Fibroblast of peridontal ligament (primary cell): ENCODE measurements at regions not wholly inside any gene's neighbourhood (a gene's known extent, or its start where the extent isn't known, plus 50 kb on each side); places are given as distances from the start of the nearest gene placed in this dataset.
"Not testable (repeated sequence)": the region's sequence is repeated elsewhere in the genome, so short reads cannot be mapped to it uniquely, and the experiment has no call there.

ENCODE experiments used
- DNase-seq: peaks from one replicate; pipeline ENCODE4 v3.0.0-alpha.2; 2010; ENCODE audit errors: extremely low read depth

DNA sequence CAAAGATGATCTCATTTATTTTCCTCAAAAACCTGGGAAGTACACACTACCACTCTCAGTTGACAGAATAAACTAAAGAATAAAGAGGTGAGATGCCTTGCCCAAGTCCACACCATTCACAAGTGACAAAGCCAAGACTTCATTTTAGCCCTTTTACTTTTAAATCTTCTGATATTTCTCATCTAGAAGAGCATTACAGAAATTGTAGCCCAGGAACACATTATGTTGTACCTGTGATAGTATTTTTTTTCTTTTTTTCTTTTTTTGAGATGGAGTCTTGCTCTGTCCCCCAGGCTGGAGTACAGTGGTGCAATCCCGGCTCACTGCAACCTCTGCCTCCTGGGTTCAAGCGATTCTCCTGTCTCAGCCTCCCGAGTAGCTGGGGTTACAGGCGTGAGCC lies 268.6 kb downstream of the FGFR2 start:
- not testable (repeated sequence) for DNase-seq

DNA sequence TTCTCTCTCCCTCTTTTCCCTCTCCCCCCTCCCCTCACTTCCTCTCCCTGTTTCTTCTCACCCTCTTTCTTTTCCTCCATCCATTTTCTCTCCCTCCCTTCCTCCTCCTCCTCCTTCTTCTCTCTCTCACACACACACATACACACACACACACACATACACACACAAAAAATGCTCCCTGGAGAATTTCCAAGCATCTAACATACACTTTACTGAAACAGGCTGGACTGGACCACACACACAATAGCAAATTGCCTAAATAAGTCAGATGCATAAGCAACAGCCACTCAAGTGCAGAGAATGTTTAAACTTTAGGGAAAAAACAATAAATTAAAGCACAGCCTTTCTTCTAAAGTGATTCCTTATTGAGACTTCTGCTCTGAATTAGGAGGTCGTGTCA lies 267.7 kb downstream of the FGFR2 start:
- DNase-seq, result no peak

DNA sequence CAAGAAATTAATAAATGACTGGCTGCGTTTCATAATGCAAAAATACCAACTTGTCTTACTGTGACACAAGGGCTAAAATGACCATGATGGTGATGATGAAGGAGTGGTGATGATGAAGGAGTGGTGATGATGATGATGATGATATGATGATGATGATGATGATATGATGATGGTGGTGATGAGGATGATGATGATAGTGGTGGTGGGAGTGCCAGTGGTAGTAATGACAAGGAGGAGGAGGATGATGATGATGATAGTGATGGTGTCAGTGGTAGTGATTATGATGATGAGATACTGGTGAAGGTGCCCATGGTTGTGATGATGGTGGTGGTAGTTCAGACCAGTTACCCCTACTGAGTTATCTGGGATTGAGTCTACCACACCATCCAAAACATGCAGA lies 265.9 kb downstream of the FGFR2 start:
- DNase-seq, result no peak

DNA sequence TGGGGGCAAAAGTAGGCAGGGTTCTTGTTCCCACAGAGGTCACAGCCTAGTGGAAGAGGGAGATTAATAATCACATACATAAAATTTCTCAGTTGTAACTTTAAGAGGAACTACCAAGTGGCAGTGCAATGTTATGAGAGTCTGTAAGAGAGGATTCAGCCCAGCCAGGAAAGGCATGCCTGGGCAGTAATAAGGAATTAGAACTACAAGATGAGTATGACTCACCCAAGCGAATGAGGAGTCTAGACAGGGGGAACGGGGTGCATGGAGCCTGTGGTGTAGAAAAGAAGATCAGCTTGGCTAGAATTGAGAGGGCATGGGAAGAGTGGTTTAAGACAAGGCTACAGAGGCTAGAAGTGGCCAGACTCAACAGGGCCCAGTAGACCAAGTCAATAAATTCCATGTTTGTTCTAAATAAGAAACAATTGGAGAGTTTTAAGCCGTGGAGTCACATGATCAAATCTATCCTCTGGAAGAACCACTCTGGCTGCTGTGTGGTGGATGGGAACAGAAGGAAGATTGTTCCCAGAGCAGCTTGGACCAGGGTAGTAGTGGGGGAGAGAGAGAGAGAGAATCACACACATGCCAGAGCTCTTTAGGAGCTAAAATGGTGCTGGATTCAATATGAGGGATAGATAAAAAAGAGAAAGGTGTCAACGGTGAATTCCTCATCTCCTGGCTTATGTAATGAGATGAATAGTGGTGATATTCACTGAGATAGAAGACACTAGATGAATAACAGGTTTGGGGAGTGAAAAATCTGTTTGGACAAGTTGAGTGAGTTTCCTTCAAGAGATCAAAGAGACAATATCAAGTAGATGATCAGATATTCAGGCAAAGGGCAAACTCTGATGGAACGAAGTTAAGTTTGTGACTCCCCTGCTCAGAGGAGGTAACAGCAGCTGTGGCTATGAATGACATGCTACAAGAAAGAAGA lies 265.1 kb downstream of the FGFR2 start:
- no peak for DNase-seq

DNA sequence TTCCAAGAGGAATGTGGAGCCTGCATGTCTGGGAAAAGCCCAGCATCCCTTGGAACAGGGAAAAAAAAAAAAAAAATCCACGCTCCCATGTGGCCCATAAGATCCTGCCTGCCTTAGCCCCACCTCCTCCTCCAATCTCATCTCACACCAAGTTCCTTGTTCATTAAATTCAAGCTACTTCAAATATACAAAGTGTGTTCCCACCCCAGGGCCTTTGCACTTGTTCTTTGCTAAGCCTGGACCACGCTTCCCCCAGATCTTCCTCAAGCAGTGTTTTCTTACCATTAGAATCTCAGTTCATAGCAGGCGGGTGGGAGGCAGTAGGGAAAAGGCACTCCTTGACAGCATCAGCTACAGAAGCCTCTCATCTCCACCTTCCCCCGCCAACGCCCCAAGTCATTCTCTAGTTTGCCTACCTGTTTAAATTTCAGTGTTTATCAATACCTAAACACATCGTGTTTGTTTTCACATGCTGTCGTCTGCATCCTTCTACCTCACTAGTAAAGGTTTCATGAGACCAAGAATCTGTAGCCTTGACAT lies 262.8 kb downstream of the FGFR2 start:
- no peak for DNase-seq

DNA sequence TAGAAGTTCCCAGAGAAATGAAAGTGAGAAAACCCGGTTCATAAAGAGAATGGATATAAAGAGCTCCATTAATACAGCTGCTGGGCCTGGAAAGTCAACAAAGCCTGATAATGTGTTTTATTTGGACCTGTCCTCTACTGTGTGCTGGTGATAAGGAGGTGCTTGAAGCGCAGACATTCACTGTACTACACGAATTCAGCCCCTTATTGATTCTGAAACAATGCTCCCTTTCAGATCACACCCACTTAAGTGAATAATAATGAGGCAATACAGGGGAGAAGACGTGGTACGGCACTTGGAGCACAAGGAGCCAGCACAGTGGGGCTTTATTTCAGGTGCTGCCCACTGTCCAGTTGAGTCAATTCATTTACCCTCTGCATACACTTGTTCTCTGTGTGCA lies 260.8 kb downstream of the FGFR2 start:
- DNase-seq, result no peak

DNA sequence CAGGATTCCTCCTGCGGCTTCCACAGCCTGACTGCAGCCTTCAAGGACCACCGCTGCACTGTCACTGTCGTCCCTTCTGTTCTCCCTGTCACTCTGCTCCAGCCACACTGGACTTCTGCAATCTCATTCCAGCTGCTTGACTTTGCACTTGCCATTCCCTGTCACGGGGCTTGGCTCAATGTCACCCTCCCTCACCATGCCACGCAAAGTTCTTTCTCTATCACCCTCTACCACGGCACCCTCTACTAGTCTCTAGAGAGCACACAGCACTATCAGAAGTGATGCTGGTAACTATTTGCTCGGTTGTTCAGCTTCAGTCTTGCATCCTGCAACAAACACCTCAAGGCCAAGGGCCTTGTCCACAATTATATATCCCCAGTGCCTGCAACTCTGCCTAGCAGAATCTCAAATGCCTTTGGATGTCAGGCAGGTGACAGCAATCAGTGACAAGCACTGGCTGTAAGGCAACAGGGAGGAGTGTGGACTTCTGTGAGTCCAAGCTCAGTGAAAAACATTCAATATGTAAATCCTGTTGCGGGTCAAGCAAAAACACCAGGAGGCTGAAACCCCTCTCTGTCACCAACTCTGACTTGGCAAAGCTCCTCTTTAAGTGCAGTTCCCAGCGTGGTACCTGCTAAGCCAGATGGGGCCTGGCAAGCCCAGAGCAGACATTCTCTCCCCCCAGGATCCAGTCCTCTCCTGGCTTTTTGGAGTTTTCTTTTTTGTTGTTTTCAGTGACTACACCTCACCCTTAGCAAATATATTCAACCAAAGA lies 259.9 kb downstream of the FGFR2 start:
- no peak for DNase-seq

DNA sequence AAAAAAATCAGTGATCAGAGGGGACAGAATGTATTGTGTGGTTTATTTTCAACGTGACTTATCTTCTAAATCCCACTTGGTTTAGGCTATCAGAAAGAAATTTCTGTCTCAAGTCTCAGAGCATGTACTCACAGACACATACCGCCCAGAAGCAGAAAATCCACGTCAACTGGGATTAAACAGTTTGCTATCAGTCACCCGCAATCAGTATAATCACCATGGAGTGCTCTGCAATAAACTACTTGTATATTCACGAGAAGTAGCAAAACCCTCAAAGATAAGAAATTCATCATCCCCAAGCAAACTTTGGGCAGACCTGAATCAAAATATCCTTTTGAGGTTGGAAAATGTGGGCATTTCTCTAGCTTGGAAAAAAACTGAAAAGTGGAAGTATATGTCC lies 259.1 kb downstream of the FGFR2 start:
- no peak for DNase-seq

DNA sequence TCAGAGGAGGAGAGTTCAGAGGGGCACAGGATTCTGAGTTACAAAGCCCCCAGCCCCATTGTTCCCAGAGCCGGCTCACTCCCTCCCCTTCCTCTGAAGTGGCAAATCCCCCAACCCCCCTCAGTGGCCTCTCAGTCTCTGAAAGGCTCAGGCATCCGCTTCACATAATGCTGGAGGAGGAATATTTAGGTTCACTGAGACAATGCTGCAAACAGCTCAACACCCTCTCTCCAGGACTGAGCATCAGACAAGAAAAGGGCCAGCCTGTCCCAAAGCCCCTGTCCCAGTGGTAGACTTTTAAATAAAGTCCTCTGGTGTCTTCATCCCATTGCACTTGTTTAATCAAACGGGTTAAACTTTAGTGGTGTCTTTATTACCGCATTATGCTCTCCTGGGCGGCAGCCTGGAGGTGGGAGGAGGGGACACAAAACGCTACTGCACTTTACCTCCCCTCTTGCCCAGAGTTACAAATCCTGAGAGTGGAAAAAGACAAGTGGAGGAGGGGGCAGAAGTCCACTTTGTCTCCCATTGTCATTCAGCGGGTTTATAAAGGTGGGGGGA lies 257.9 kb downstream of the FGFR2 start:
- DNase-seq, result no peak

DNA sequence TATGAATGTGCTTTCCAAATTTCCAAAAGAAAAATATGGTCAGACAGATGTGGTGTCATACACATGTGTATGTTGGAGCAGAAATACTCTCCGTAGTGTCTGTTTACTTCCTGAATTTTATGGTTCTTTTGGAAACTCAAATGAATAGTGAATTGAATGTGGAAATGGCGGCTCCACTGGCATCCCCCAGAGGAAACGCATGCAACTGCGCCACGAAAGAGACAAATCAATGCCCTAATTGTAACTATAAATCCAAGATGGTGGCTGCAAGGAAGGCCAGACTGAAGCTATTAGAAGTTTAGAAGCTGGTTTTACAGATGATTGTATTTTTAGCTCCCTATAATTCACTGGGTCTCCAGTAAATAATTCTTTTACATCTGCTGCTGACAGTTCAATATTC lies 246.7 kb downstream of the FGFR2 start:
- DNase-seq, result no peak

DNA sequence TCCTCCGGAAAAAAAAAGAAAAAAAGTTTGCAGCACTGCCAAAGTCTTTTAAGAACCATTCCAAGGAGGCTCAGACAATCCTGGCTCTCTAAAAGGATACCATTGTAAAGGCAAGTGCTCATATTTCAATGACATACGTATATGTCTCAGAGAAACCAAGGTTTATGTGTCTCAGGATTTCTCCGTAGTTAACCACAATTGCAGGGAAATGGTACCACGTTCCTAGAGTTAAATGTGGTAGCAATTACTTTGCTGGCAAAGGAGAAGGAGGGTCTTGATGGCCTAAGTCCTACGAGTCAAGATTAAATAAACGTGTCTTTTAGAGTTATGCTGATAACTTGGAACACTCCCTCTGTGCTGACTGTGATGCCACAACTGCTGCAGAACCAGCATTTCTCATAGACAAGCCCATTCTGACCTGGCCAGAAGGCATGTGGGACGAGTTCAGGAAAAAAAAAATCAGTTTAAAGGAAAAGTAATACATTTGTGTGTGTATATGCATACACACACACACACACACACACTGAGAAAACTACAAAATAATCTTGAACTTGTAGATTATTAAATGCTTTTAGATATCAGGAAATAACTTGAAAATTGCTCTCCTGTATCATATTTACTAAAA lies 245.9 kb downstream of the FGFR2 start:
- no peak for DNase-seq

DNA sequence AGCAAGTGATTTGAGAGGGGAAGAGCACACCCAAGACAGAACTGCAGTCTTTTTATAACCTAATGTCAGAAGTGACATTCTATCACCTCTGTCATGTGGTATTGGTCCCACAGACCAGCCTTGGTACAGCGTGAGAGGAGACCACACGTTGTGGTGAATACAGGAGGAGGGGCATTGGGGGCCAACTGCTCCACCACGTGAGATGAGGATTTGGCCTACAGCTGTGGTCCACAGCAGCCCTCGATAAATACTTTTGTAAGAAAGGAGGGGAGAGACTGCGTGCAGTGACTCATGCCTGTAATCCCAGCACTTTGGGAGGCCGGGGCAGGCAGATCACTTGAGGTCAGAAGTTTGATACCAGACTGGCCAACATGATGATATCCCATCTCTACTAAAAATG lies 243.1 kb downstream of the FGFR2 start:
- no peak for DNase-seq

DNA sequence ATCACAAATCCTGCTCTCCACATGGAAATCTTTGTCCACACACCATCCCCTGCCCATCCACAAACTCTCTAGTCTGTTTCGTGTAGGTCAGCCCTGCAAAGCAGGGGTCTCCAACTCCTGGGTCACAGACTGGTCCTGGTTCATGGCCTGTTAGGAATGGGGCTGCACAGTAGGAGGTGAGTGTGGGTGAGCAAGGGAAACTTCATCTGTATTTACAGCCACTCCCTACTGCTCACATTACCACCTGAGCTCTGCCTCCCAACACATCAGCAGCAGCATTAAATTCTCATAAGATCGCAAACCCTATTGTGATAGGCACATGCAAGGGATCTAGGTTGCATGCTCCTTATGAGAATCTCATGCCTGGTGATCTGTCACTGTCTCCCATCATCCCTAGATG lies 242.1 kb downstream of the FGFR2 start:
- no peak for DNase-seq

DNA sequence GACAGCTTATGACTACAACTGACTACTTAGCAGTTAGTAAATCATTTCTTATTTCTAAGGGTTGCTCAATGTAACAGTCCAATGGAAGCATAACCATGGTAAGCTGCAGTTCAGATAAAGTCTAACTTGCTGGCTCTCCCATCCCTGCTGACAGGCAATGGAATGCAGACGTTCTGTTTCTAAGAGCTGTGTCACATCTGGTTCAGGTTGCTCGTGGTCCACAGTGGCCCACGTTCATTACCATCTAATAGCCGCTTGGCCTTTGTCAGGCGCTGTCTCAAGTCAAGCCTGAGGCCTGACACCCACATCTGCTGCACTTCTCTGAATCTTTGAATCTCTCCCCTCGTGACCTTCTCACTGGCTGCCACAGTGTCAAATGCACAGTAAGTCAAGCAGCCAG lies 240.8 kb downstream of the FGFR2 start:
- DNase-seq, result no peak

DNA sequence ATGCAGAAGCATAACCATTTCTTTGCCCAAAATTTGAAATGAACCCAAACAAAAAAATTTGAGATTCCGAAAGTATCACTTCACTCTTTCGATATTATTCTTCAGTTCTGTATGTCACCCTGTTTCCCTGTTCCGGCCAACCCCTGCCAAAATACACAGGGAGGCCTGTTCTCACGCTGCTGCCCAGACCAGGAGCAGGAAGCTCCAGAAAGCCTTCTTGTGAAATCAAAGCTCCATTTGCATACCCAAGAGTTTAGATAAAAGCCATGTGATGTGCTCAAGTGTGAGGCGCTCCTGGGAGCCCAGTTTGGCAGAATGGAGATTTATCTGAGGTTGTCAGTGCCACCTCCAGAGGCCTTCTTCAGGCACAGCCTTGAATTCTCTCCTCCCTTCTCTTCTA lies 236.2 kb downstream of the FGFR2 start:
- DNase-seq, result no peak

DNA sequence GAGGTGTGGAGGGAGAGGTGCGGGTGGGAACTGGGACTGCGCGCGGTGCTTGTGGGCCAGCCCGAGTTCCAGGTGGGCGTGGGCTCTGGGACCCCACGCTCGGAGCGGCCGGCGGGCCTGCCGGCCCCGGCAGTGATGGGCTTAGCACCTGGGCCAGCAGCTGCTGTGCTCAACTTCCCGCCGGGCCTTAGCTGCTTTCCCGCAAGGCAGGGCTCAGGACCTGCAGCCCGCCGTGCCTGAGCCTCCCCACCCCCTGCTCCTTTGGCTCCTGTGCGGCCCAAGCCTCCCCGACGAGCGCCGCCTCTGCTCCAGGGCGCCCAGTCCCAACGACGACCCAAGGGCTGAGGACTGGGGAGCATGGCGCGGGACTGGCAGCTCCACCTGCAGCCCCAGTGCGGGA lies 232.7 kb downstream of the FGFR2 start:
- DNase-seq, result no peak

DNA sequence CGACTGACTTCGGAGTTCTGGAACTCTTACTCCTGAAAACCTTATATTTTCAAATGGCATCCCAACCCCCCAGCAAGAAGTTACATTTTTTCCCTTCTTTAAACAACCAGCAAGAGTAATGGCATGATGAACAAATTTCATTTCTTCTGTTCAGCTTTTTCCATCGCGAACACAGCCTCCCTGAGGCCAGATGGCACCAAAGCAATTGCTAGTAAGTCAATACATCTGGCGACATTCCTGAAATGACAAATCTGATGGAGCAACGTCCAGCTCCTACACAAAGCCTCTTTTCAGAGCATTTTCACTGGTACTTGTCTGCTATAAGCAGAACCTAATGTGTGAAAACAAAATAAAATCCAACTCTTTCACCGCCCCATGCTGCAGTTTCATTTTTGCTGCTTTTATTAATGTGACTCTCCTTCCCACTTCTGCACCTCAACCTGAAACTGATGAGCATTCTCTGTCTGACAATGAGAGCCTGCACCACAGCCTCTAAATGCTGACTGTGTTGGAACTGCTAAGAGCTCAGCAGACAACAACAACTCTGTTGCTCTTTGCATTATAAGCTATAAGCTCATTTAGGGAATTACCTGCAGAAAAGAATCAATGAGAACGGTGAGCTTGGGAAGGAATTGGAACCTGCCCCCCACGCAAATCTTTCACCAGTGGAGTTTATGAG lies 229.8 kb downstream of the FGFR2 start:
- DNase-seq, result no peak

DNA sequence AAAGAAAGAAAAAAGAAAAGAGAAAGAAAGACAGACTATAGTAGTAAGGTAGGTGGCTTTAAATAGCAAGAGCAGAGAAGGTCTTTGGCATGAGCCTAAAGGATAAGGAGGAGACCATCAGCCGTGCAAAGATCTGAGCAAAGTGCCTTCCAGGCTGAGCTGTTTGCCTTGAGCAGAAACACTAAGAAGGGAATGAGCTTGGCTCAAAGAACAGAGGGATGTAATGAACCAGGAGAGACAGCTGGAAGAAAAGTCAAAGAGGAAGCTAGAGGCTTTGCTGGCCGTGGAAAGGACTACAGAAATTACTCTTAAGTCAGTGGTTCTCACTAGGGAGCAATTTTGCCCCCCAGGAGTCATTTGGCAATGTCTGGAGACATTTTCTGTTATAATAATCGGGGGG lies 228.6 kb downstream of the FGFR2 start:
- DNase-seq, result no peak

DNA sequence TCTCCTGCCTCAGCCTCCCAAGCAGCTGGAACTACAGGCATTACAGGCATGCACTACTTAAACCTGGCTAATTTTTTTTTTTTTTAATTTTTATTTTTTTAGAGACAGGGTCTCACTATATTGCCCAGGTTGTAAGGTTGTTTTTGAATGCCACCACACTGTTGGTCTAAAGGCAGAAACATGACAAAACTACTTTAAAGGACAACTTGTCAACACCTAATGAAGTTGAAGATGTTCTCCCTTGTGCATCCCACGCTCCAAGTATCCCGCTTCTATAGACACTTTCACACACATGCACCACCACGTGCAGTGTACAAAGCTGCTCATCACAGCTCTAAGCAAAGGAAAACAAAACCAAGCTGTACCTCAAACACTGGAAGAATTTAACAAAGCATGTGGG lies 226.4 kb downstream of the FGFR2 start:
- DNase-seq, result no peak

DNA sequence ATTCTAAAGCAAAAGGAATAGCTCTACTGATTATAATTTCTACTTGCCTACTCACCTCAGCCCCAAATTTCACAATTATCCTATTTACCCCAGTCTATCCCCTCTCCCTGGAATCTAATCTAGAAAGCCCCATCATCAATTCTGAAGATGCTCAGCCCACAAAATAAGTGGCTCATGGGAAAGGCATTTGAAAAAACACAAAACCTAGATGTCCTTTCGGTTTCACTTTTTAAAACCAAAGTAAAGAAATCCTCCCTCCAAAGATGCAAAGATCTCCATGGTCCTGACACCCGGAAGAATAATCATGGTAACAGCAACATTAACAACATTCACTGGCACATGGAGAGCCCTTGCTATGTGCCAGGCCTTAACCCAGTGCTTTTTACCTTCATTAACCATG lies 224.8 kb downstream of the FGFR2 start:
- DNase-seq, result no peak

DNA sequence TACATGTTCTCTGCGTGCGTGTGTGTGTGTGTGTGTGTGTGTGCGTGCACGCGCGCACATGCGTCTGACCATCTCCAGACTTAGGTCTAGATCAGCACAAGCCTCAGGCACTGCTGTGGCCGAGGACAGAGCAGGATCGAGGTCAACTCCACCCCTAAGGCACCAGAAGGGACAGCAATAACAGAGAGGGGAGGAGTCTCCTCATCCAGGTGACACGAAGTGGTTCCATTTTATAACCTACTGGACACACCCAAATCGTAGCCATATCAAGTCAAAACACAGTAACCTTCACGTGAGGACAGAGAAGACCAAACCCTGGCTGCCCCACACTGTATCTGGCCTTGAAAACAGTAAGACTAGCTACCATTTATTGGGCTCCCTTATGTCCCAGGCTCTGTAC lies 224.1 kb downstream of the FGFR2 start:
- no peak for DNase-seq

DNA sequence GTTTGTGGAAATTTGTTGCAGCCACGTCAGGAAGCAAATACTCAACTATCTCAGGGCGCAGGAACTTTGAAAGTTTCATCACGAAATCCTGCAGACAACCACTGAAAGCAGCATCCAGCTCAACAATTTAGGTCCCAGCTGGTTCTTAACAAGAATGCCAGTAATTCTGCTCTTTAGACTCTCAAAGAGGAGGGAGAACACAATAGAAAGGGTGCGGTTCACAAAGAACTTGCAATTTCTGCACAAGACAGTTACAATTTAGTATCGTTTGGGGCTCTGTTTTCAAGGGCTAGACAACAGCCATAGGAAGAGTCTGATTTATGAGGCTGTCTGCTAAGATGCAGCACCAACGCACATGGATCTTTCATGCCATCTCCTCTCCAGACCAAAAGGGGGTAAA lies 223.1 kb downstream of the FGFR2 start:
- no peak for DNase-seq
